K562 (cell line): ENCODE measurements at regions not wholly inside any gene's neighbourhood (a gene's known extent, or its start where the extent isn't known, plus 50 kb on each side); places are given as distances from the start of the nearest gene placed in this dataset.

Experiments used
- ATAC-seq: fragments of 200-7000 bp; cut with Tn5 transposase; 3 replicates; pipeline ENCODE4 v1.9.1; 2020; ENCODE audit warnings: moderate library complexity
- BruUV-seq: library from RNA; stranded (reverse); fragments of 400-500 nt; replicated peaks from 2 replicates; lab custom pipeline; 2021; lab: Mats Ljungman, UMichigan
- CTCF ChIA-PET: fragments of 300-600 bp; formaldehyde crosslinking; extraction: SDS; loops from one replicate; lab custom pipeline; 2021; ENCODE audit warnings: low intra/inter-chr PET ratio; lab: Yijun Ruan, JAX
- POLR2A ChIA-PET: fragments of 300-600, 350-650 bp; sonication (Branson Sonifier 250); formaldehyde crosslinking; extraction: SDS; loops from one replicate; lab custom pipeline; 2021; ENCODE audit warnings: antibody characterized with exemption, inconsistent platforms; lab: Yijun Ruan, JAX
- DNase-seq, 4 experiments: peaks; one replicate each; pipeline versions ENCODE4 v3.0.0 to v3.0.0-alpha.2; 2011 to 2018; ENCODE audit warnings: low spot score in 3 of 4, mixed read lengths in 3 of 4; ENCODE audit errors: extremely low read depth in 1 of 4
- FAIRE-seq: peaks from 2 replicates; lab custom pipeline; 2011; peaks lifted over from hg19 to GRCh38; lab: Jason Lieb, UNC
- H2AFZ ChIP-seq: 2 replicates; pipeline ENCODE4 v1.6.0; 2011; ENCODE audit warnings: low read depth, low read length, control low read depth, inconsistent platforms
- H3K27ac ChIP-seq: fragments of 200-600 bp; 3 replicates; pipeline ENCODE4 v1.8.0; 2011; ENCODE audit warnings: low read depth, mild to moderate bottlenecking, control low read depth, inconsistent platforms, low read length, moderate library complexity, mixed read lengths; ENCODE audit errors: extremely low read depth
- H3K27me3 ChIP-seq, 2 experiments: fragments of 300-600 bp in 1 of 2; 2 replicates in 1 of 2; 3 replicates in 1 of 2; pipeline versions ENCODE4 v1.6.0 to v1.8.0; 2011; ENCODE audit warnings: inconsistent platforms in 2 of 2, low read length in 2 of 2, mild to moderate bottlenecking in 1 of 2, mixed read lengths in 1 of 2, moderate library complexity in 1 of 2; ENCODE audit not compliant: control insufficient read depth in 2 of 2, insufficient read depth in 2 of 2
- H3K36me3 ChIP-seq: fragments of 300-600 bp; 3 replicates; pipeline ENCODE4 v1.8.0; 2011; ENCODE audit warnings: mild to moderate bottlenecking, low read length, inconsistent platforms; ENCODE audit not compliant: control insufficient read depth, insufficient read depth
- H3K4me1 ChIP-seq, 2 experiments: fragments of 200-600 bp in 1 of 2; replicated peaks in 1 of 2; 2 replicates in 1 of 2; 3 replicates in 1 of 2; pipeline versions ENCODE4 v1.5.1 to v1.8.0; 2011; ENCODE audit warnings: inconsistent platforms in 2 of 2, low read length in 2 of 2, mild to moderate bottlenecking in 1 of 2, mixed read lengths in 1 of 2, moderate library complexity in 1 of 2; ENCODE audit not compliant: control insufficient read depth in 2 of 2, insufficient read depth in 2 of 2
- H3K4me2 ChIP-seq: 2 replicates; pipeline ENCODE4 v1.6.1; 2011; ENCODE audit warnings: low read length, control low read depth, inconsistent platforms, mixed read lengths; ENCODE audit not compliant: insufficient read depth
- H3K4me3 ChIP-seq: fragments of 200-600 bp; sonication (generic), shearing (Covaris generic); 2 replicates; pipeline ENCODE4 v1.5.1; 2016; ENCODE audit warnings: control low read depth, inconsistent platforms
- H3K79me2 ChIP-seq: fragments of 200-600 bp; 3 replicates; pipeline ENCODE4 v1.8.0; 2011; ENCODE audit warnings: low read length, inconsistent platforms; ENCODE audit not compliant: control insufficient read depth, insufficient read depth
- H3K9ac ChIP-seq, 2 experiments: 2 replicates each; pipeline versions ENCODE4 v1.6.0 to v1.6.1; 2011; ENCODE audit warnings: low read depth in 2 of 2, low read length in 2 of 2, control low read depth in 1 of 2, inconsistent platforms in 1 of 2, mild to moderate bottlenecking in 1 of 2, mixed read lengths in 1 of 2; ENCODE audit not compliant: insufficient read depth in 1 of 2
- H3K9me1 ChIP-seq: one replicate; pipeline ENCODE4 v1.6.0; 2011; ENCODE audit warnings: inconsistent platforms, mild to moderate bottlenecking, low read length, moderate library complexity; ENCODE audit not compliant: control insufficient read depth, insufficient read depth
- H3K9me3 ChIP-seq: replicated peaks from 2 replicates; pipeline ENCODE4 v1.5.1; 2011; ENCODE audit warnings: low read depth, low read length, inconsistent platforms; ENCODE audit not compliant: control insufficient read depth, insufficient read depth
- H4K20me1 ChIP-seq: replicated peaks from 2 replicates; pipeline ENCODE4 v1.6.1; 2011; ENCODE audit warnings: low read length, inconsistent platforms, mixed read lengths; ENCODE audit not compliant: control insufficient read depth, insufficient read depth
- BRCA1 ChIP-seq, 2 experiments: fragments of 450-650 bp in 1 of 2; sonication (generic) in 1 of 2; formaldehyde crosslinking in 1 of 2; IDR thresholded peaks; 2 replicates each; pipeline versions ENCODE4 v1.5.0 to v1.6.1; 2017 to 2020; ENCODE audit warnings: mild to moderate bottlenecking in 1 of 2, missing genetic modification reagents in 1 of 2
- FOXJ3 ChIP-seq: sonication (generic); formaldehyde crosslinking; IDR thresholded peaks from 2 replicates; pipeline ENCODE4 v1.4.0; 2020; ENCODE audit warnings: mild to moderate bottlenecking, missing genetic modification reagents
- MAFG ChIP-seq: fragments of 450-650 bp; conservative IDR thresholded peaks from 2 replicates; pipeline ENCODE4 v1.6.1; 2016; ENCODE audit warnings: missing genetic modification characterization, missing compliant biosample characterization
- SMAD2 ChIP-seq: fragments of 150-350 bp; IDR thresholded peaks from 2 replicates; pipeline ENCODE4 v1.6.1; 2014; ENCODE audit warnings: low read depth, mild to moderate bottlenecking, low read length
- ZNF280A ChIP-seq: fragments of 450-650 bp; IDR thresholded peaks from 2 replicates; pipeline ENCODE4 v1.6.1; 2018; ENCODE audit warnings: mild to moderate bottlenecking, low read depth; ENCODE audit not compliant: partially characterized antibody
- ZNF507 ChIP-seq: conservative IDR thresholded peaks from 2 replicates; pipeline ENCODE4 v1.6.1; 2017; ENCODE audit warnings: missing genetic modification characterization, missing compliant biosample characterization
- ZNF785 ChIP-seq: fragments of 250-450 bp; sonication (Bioruptor Pico); IDR thresholded peaks from 2 replicates; pipeline ENCODE4 v1.4.0; 2020; ENCODE audit warnings: mild to moderate bottlenecking
- WGBS: fragments of 100-300 bp; shearing (Covaris generic); methylation state at CpG from one replicate; pipeline ENCODE4 v1.1.6; 2016; ENCODE audit warnings: low coverage, mixed read lengths; ENCODE audit not compliant: insufficient coverage; ENCODE audit errors: missing lambda C conversion rate; 5-methylcytosine and 5-hydroxymethylcytosine counted together
- in situ Hi-C: fragments of 300-500 bp; cut with MboI; formaldehyde crosslinking; loops from 4 replicates; pipeline ENCODE4 v1.15.0; 2018; ENCODE audit warnings: inconsistent platforms, mixed read lengths
- intact Hi-C: fragments of 100-400 bp; cut with micrococcal nuclease; formaldehyde crosslinking; loops from 2 replicates; pipeline ENCODE4 v1.14.2; 2022

- no peaks in the 10 kb centered on the region for H3K9me1 ChIP-seq
- 7% methylated on average over 1 of the region's 1 CpG for WGBS
- CTCF ChIA-PET, result no interaction called here
Measured at GRCh38 chr21:25220169-25220568, 387.1 kb downstream of the MRPL39 start.

More at GRCh38 chr21:25220169-25220568, 387.1 kb downstream of the MRPL39 start:
- POLR2A ChIA-PET, result no interaction called here
- BruUV-seq, result no TSS peak
- no peaks in the 10 kb centered on the region for H3K27me3 ChIP-seq
- H3K9ac ChIP-seq, result no peak overlapping the region
- intact Hi-C loops (no loop called here), in situ Hi-C loops (no loop called here)
- no peak overlapping the region for H3K27ac ChIP-seq
- no peaks in the 10 kb centered on the region for H3K36me3 ChIP-seq
- H3K9me3 ChIP-seq, result no peaks in the 10 kb centered on the region
- H3K4me3 ChIP-seq, result no peak overlapping the region
- DNase-seq (no peak), ATAC-seq (no peak), FAIRE-seq (no peak)
- H3K79me2 ChIP-seq, result no peaks in the 10 kb centered on the region
- no peak overlapping the region for H3K4me2 ChIP-seq
- no peaks in the 10 kb centered on the region for H4K20me1 ChIP-seq
- no peaks in the 10 kb centered on the region for H3K4me1 ChIP-seq
- no peak overlapping the region for H2AFZ ChIP-seq
- no peak for TF ChIP-seq BRCA1 (IDR thresholded peaks at IDR 0.05)
- TF ChIP-seq BRCA1 (CRISPR knock-in tag; IDR thresholded peaks at IDR 0.05), result no peak
- TF ChIP-seq ZNF785 (CRISPR knock-in tag), result no peak
- no peak for TF ChIP-seq FOXJ3 (CRISPR knock-in tag)
- TF ChIP-seq MAFG (tag), result no peak
- TF ChIP-seq ZNF507, result peak; percentile 87
- TF ChIP-seq ZNF280A, result no peak
- no peak for TF ChIP-seq SMAD2
